Gastrocnemius medialis (tissue), 4 donors: ENCODE measurements at regions not wholly inside any gene's neighbourhood (a gene's known extent, or its start where the extent isn't known, plus 50 kb on each side); places are given as distances from the start of the nearest gene placed in this dataset.

Experiments
- CTCF ChIP-seq, 5 experiments: fragments of 450-650 bp in 3 of 5; fragments of 200-600 bp in 2 of 5; sonication (generic) in 2 of 5; IDR thresholded peaks in 4 of 5; conservative IDR thresholded peaks in 1 of 5; 1 replicate in 4 of 5; 2 replicates in 1 of 5; pipeline ENCODE4 v1.5.1; 2016 to 2019; ENCODE audit warnings: antibody characterized with exemption in 5 of 5, mild to moderate bottlenecking in 3 of 5, moderate library complexity in 3 of 5
- POLR2A ChIP-seq, 2 donors: fragments of 450-650 bp; IDR thresholded peaks; one replicate each; pipeline ENCODE4 v1.6.1; 2017; ENCODE audit warnings: antibody characterized with exemption in 2 of 2, mild to moderate bottlenecking in 2 of 2, moderate library complexity in 2 of 2

GRCh38 chr2:180901331-180901730 lies 79.1 kb upstream of the UBE2E3 start:
- TF ChIP-seq CTCF (IDR thresholded peaks at IDR 0.05 in 4 of 5, conservative IDR thresholded peaks at IDR 0.05 in 1 of 5) (no peak), POLR2A (IDR thresholded peaks at IDR 0.05) (no peak)
